H1 (cell line): ENCODE measurements at regions not wholly inside any gene's neighbourhood (a gene's known extent, or its start where the extent isn't known, plus 50 kb on each side); places are given as distances from the start of the nearest gene placed in this dataset.

Experiments
- BRCA1 ChIP-seq: IDR thresholded peaks from 2 replicates; pipeline ENCODE4 v1.6.1; 2012; ENCODE audit warnings: low read depth, low read length, improper control_type of control experiment
- CBX8 ChIP-seq: fragments of 300-800, 300-1000 bp; sonication (generic); IDR thresholded peaks from 2 replicates; pipeline ENCODE4 v1.7.1; 2016; ENCODE audit warnings: low read depth, low read length, borderline replicate concordance
- CHD7 ChIP-seq: fragments of 300-600 bp; sonication (generic); IDR thresholded peaks from 2 replicates; pipeline ENCODE4 v1.7.1; 2012; ENCODE audit warnings: low read length, moderate library complexity, mild to moderate bottlenecking, inconsistent platforms; ENCODE audit not compliant: insufficient replicate concordance
- EGR1 ChIP-seq: IDR thresholded peaks from 2 replicates; pipeline ENCODE4 v1.6.1; 2011; ENCODE audit warnings: low read depth, low read length, borderline replicate concordance
- RAD21 ChIP-seq, 2 experiments: IDR thresholded peaks in 1 of 2; conservative IDR thresholded peaks in 1 of 2; 2 replicates each; pipeline ENCODE4 v1.6.1; 2011; ENCODE audit warnings: low read depth in 2 of 2, low read length in 2 of 2, improper control_type of control experiment in 1 of 2, inconsistent platforms in 1 of 2, mild to moderate bottlenecking in 1 of 2, moderate library complexity in 1 of 2
- SIX5 ChIP-seq: IDR thresholded peaks from 2 replicates; pipeline ENCODE4 v1.6.1; 2011; ENCODE audit warnings: mild to moderate bottlenecking, low read depth, low read length
- TBP ChIP-seq: IDR thresholded peaks from 2 replicates; pipeline ENCODE4 v1.6.1; 2011; ENCODE audit warnings: low read depth, low read length, improper control_type of control experiment

GRCh38 chr20:23162887-23163286 lies 76.8 kb upstream of the CD93 start (continued):
- TF ChIP-seq CHD7 (no peak), EGR1 (no peak), TBP (no peak), BRCA1 (no peak), RAD21 (IDR thresholded peaks at IDR 0.05 in 1 of 2, conservative IDR thresholded peaks at IDR 0.05 in 1 of 2; ENCODE audit: low read depth in 2 of 2, low read length in 2 of 2) (no peak), SIX5 (no peak), CBX8 (no peak)
